HG03378 (cell line): ENCODE measurements at regions not wholly inside any gene's neighbourhood (a gene's known extent, or its start where the extent isn't known, plus 50 kb on each side); places are given as distances from the start of the nearest gene placed in this dataset.

Source experiments
- ATAC-seq: cut with Tn5 transposase; IDR thresholded peaks from one replicate; pipeline ENCODE4 v1.9.1; 2021; ENCODE audit warnings: mild to moderate bottlenecking, moderate library complexity; ENCODE audit not compliant: unreplicated experiment

GRCh38 chr4:125507141-125507540 is 192.4 kb downstream of the FAT4 start:
- no peak for ATAC-seq

- no peak for ATAC-seq
Observed at GRCh38 chr4:125511715-125512114, 197.0 kb downstream of the FAT4 start.

GRCh38 chr4:125515016-125515415 is 200.3 kb downstream of the FAT4 start:
- ATAC-seq, result no peak

- no peak for ATAC-seq
Observed at GRCh38 chr4:125517831-125518230, 203.1 kb downstream of the FAT4 start.

- no peak for ATAC-seq
Observed at GRCh38 chr4:125518281-125518680, 203.5 kb downstream of the FAT4 start.

- ATAC-seq, result no peak
Observed at GRCh38 chr4:125519371-125520146, 204.8 kb downstream of the FAT4 start.

GRCh38 chr4:125520258-125520990 is 205.7 kb downstream of the FAT4 start:
- no peak for ATAC-seq

GRCh38 chr4:125522588-125522987 is 207.8 kb downstream of the FAT4 start:
- ATAC-seq, result no peak

- no peak for ATAC-seq
Observed at GRCh38 chr4:125522992-125523391, 208.2 kb downstream of the FAT4 start.

GRCh38 chr4:125526420-125526819 is 211.7 kb downstream of the FAT4 start:
- ATAC-seq, result no peak

- ATAC-seq, result no peak
Observed at GRCh38 chr4:125527681-125528080, 212.9 kb downstream of the FAT4 start.

- no peak for ATAC-seq
Observed at GRCh38 chr4:125529071-125529470, 214.3 kb downstream of the FAT4 start.

GRCh38 chr4:125538670-125539069 is 223.9 kb downstream of the FAT4 start:
- no peak for ATAC-seq

- no peak for ATAC-seq
Observed at GRCh38 chr4:125539691-125540090, 224.9 kb downstream of the FAT4 start.

GRCh38 chr4:125541836-125542385 is 227.2 kb downstream of the FAT4 start:
- ATAC-seq, result no peak

GRCh38 chr4:125546272-125546671 is 231.5 kb downstream of the FAT4 start:
- no peak for ATAC-seq

- no peak for ATAC-seq
Observed at GRCh38 chr4:125547836-125548235, 233.1 kb downstream of the FAT4 start.

- ATAC-seq, result no peak
Observed at GRCh38 chr4:125550769-125551168, 236.0 kb downstream of the FAT4 start.

GRCh38 chr4:125551466-125551865 is 236.7 kb downstream of the FAT4 start:
- ATAC-seq, result no peak

- ATAC-seq, result no peak
Observed at GRCh38 chr4:125551967-125552366, 237.2 kb downstream of the FAT4 start.

- no peak for ATAC-seq
Observed at GRCh38 chr4:125572601-125573000, 257.8 kb downstream of the FAT4 start.

- ATAC-seq, result no peak
Observed at GRCh38 chr4:125573368-125573767, 258.6 kb downstream of the FAT4 start.
